ENCODE measurements at regions not wholly inside any gene's neighbourhood (a gene's known extent, or its start where the extent isn't known, plus 50 kb on each side); places are given as distances from the start of the nearest gene placed in this dataset.

DNA sequence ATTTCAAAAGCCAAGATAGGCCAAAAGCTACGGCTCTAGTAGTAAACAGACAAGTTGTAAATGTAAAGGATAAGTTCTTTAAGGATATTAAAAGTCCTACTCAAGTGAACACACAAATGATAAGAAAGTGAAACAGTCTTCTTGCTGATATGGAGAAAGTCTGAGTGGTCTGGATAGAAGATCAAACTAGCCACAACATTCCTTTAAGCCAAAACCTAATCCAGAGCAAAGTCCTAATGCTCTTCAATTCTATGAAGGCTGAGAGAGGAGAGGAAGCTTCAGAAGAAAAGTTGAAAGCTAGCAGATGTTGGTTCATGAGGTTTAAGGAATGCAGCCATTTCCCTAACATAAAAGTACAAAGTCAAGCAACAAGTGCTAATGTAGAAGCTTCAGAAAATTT lies 111.7 kb upstream of the ZEB2 start:
- TF ChIP-seq, protein P1, sequence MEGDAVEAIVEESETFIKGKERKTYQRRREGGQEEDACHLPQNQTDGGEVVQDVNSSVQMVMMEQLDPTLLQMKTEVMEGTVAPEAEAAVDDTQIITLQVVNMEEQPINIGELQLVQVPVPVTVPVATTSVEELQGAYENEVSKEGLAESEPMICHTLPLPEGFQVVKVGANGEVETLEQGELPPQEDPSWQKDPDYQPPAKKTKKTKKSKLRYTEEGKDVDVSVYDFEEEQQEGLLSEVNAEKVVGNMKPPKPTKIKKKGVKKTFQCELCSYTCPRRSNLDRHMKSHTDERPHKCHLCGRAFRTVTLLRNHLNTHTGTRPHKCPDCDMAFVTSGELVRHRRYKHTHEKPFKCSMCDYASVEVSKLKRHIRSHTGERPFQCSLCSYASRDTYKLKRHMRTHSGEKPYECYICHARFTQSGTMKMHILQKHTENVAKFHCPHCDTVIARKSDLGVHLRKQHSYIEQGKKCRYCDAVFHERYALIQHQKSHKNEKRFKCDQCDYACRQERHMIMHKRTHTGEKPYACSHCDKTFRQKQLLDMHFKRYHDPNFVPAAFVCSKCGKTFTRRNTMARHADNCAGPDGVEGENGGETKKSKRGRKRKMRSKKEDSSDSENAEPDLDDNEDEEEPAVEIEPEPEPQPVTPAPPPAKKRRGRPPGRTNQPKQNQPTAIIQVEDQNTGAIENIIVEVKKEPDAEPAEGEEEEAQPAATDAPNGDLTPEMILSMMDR (IDR thresholded peaks at IDR 0.05; ENCODE audit: low read depth, low read length) = no peak
- DNase-seq (ENCODE audit: low read depth in 1 of 2, low spot score in 1 of 2) = no peak
- Histone ChIP-seq H3K36me3 (no peaks in the 10 kb centered on the region), H3K9me3 (ENCODE audit: low read depth) (no peaks in the 10 kb centered on the region), H3K4me1 (ENCODE audit: low read depth) (no peaks in the 10 kb centered on the region), H3K27me3 (no peaks in the 10 kb centered on the region), H3K4me3 (no peak overlapping the region), H3K27ac (no peak overlapping the region)

GRCh38 chr2:144630459-144631215 lies 110.7 kb upstream of the ZEB2 start:
- H3K36me3 ChIP-seq = no peaks in the 10 kb centered on the region
- H3K4me3 ChIP-seq = no peak overlapping the region
- no peaks in the 10 kb centered on the region for H3K27me3 ChIP-seq
- H3K4me1 ChIP-seq (ENCODE audit: low read depth) = no peaks in the 10 kb centered on the region
- peak in 1 of 2 donors; percentile 12 for DNase-seq (ENCODE audit: low read depth in 1 of 2, low spot score in 1 of 2)
- no peak overlapping the region for H3K27ac ChIP-seq
- TF ChIP-seq, protein P1 (IDR thresholded peaks at IDR 0.05; ENCODE audit: low read depth, low read length) = no peak
- H3K9me3 ChIP-seq (ENCODE audit: low read depth) = no peaks in the 10 kb centered on the region

DNA sequence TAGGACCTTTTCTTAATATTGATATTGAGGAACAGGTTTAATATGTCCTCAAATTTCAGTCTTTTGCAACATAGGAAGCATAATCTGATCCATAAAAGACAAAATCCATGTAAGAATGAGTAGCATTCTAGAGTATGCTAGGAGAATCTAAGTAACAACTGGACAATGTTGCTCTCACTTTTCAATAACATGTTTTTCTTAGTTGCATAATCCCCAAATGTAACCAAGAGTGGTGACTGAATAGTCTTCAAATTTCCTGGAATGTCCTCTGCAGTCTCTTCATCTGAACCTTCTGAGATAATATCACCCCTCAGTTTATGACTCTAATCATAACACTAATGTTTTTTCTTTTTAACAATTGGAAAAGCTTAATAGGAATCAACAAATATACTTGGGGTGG lies 110.0 kb upstream of the ZEB2 start:
- no peak for DNase-seq (ENCODE audit: low read depth in 1 of 2, low spot score in 1 of 2)
- Histone ChIP-seq H3K9me3 (ENCODE audit: low read depth) (no peaks in the 10 kb centered on the region), H3K27ac (no peak overlapping the region), H3K36me3 (no peaks in the 10 kb centered on the region), H3K4me3 (no peak overlapping the region), H3K27me3 (no peaks in the 10 kb centered on the region), H3K4me1 (ENCODE audit: low read depth) (no peaks in the 10 kb centered on the region)
- TF ChIP-seq, protein P1 (IDR thresholded peaks at IDR 0.05; ENCODE audit: low read depth, low read length) = no peak

GRCh38 chr2:144628566-144628965 lies 108.6 kb upstream of the ZEB2 start:
- H3K9me3 ChIP-seq (ENCODE audit: low read depth) = no peaks in the 10 kb centered on the region
- no peaks in the 10 kb centered on the region for H3K27me3 ChIP-seq
- no peak for DNase-seq (ENCODE audit: low read depth in 1 of 2, low spot score in 1 of 2)
- TF ChIP-seq, protein P1 (IDR thresholded peaks at IDR 0.05; ENCODE audit: low read depth, low read length) = no peak
- no peak overlapping the region for H3K27ac ChIP-seq
- no peaks in the 10 kb centered on the region for H3K36me3 ChIP-seq
- H3K4me3 ChIP-seq = no peak overlapping the region
- H3K4me1 ChIP-seq (ENCODE audit: low read depth) = no peaks in the 10 kb centered on the region

- H3K27me3 ChIP-seq = no peaks in the 10 kb centered on the region
- no peaks in the 10 kb centered on the region for H3K9me3 ChIP-seq (ENCODE audit: low read depth)
- no peak overlapping the region for H3K27ac ChIP-seq
- DNase-seq (ENCODE audit: low read depth in 1 of 2, low spot score in 1 of 2) = no peak
- H3K4me1 ChIP-seq (ENCODE audit: low read depth) = no peaks in the 10 kb centered on the region
- no peak overlapping the region for H3K4me3 ChIP-seq
- TF ChIP-seq, protein P1 (IDR thresholded peaks at IDR 0.05; ENCODE audit: low read depth, low read length) = no peak
- H3K36me3 ChIP-seq = no peaks in the 10 kb centered on the region
Measured at GRCh38 chr2:144625626-144626025, 105.7 kb upstream of the ZEB2 start.
